ENCODE measurements at regions not wholly inside any gene's neighbourhood (a gene's known extent, or its start where the extent isn't known, plus 50 kb on each side); places are given as distances from the start of the nearest gene placed in this dataset.

DNA sequence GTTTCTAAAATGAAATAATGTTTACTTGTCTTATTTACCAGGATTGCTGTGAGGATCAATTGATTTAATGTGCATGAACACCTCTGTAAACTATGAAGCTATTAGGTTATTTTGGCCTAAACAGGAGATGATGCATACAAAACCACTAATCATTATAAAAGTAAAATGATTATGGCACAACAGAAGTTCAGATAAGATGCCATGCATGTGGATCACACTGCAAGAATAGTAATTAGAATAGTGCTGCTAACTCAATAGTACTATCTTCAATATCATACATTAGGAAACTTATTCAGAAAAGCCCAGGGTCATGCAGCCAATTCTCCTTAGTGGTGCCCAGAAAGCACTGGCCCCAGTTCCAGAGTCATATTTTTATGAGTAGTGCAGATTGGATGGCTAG lies 66.9 kb downstream of the TMEM100 start:
- no peak for TF ChIP-seq GABPA (IDR thresholded peaks at IDR 0.05; ENCODE audit: low read depth)
- TF ChIP-seq YY1 (IDR thresholded peaks at IDR 0.05; ENCODE audit: low read depth) = no peak
- TF ChIP-seq RFX5 (IDR thresholded peaks at IDR 0.05; ENCODE audit: low read length) = no peak
- TF ChIP-seq, protein P1, sequence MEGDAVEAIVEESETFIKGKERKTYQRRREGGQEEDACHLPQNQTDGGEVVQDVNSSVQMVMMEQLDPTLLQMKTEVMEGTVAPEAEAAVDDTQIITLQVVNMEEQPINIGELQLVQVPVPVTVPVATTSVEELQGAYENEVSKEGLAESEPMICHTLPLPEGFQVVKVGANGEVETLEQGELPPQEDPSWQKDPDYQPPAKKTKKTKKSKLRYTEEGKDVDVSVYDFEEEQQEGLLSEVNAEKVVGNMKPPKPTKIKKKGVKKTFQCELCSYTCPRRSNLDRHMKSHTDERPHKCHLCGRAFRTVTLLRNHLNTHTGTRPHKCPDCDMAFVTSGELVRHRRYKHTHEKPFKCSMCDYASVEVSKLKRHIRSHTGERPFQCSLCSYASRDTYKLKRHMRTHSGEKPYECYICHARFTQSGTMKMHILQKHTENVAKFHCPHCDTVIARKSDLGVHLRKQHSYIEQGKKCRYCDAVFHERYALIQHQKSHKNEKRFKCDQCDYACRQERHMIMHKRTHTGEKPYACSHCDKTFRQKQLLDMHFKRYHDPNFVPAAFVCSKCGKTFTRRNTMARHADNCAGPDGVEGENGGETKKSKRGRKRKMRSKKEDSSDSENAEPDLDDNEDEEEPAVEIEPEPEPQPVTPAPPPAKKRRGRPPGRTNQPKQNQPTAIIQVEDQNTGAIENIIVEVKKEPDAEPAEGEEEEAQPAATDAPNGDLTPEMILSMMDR (IDR thresholded peaks at IDR 0.05) = no peak
- TF ChIP-seq EZH2phosphoT487 (IDR thresholded peaks at IDR 0.05; ENCODE audit: borderline replicate concordance, low read depth) = no peak
- TF ChIP-seq NFIC (IDR thresholded peaks at IDR 0.05; ENCODE audit: borderline replicate concordance) = no peak
- no peak for TF ChIP-seq FOXM1 (IDR thresholded peaks at IDR 0.05; ENCODE audit: low read depth)
- TF ChIP-seq FOXJ3 (CRISPR knock-in tag; IDR thresholded peaks at IDR 0.05) = no peak
